GM20000 (cell line): ENCODE measurements at regions not wholly inside any gene's neighbourhood (a gene's known extent, or its start where the extent isn't known, plus 50 kb on each side); places are given as distances from the start of the nearest gene placed in this dataset.

Experiments used
- DNase-seq: peaks from one replicate; pipeline ENCODE4 v3.0.0; 2012; ENCODE audit warnings: low spot score
- CTCF ChIP-seq: IDR thresholded peaks from 2 replicates; pipeline ENCODE4 v1.5.1; 2012; ENCODE audit warnings: mild to moderate bottlenecking, control low read depth; ENCODE audit errors: extremely low read depth, missing control alignments

- no peak for DNase-seq
- TF ChIP-seq CTCF, result no peak
These were observed 96.7 kb upstream of the ASAP2 start for GRCh38 chr2:9109871-9110270.

GRCh38 chr2:9108210-9108967 is 98.2 kb upstream of the ASAP2 start:
- no peak for TF ChIP-seq CTCF
- DNase-seq, result no peak

GRCh38 chr2:9107168-9108025 is 99.2 kb upstream of the ASAP2 start:
- no peak for DNase-seq
- TF ChIP-seq CTCF, result no peak

GRCh38 chr2:9106338-9107167 is 100.1 kb upstream of the ASAP2 start:
- no peak for TF ChIP-seq CTCF
- DNase-seq, result no peak

GRCh38 chr2:9105601-9106337 is 100.8 kb upstream of the ASAP2 start:
- TF ChIP-seq CTCF, result no peak
- no peak for DNase-seq

- DNase-seq, result no peak
- no peak for TF ChIP-seq CTCF
These were observed 100.3 kb upstream of the MBOAT2 start for GRCh38 chr2:9103663-9104277.
